ENCODE measurements at regions not wholly inside any gene's neighbourhood (a gene's known extent, or its start where the extent isn't known, plus 50 kb on each side); places are given as distances from the start of the nearest gene placed in this dataset.

DNA sequence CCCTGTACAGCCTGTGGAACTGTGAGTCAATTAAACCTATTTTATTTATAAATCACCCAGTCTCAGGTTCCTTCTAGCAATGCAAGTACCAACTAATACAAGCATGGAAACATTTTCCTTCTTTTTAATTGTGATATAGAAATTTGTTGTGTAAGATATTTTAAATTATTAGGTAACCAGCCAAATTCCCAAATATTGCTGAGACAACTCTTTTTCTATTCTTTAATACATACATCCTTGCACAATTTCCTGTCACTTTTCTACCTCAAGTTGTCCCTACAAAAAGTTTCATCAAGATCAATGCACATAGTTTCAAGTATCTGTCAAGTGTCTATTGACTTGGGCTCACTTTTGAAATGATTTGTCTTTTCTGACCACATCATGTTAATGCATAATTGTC is 488.6 kb downstream of the ACTL7B start:
- TF ChIP-seq, protein P1, sequence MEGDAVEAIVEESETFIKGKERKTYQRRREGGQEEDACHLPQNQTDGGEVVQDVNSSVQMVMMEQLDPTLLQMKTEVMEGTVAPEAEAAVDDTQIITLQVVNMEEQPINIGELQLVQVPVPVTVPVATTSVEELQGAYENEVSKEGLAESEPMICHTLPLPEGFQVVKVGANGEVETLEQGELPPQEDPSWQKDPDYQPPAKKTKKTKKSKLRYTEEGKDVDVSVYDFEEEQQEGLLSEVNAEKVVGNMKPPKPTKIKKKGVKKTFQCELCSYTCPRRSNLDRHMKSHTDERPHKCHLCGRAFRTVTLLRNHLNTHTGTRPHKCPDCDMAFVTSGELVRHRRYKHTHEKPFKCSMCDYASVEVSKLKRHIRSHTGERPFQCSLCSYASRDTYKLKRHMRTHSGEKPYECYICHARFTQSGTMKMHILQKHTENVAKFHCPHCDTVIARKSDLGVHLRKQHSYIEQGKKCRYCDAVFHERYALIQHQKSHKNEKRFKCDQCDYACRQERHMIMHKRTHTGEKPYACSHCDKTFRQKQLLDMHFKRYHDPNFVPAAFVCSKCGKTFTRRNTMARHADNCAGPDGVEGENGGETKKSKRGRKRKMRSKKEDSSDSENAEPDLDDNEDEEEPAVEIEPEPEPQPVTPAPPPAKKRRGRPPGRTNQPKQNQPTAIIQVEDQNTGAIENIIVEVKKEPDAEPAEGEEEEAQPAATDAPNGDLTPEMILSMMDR (IDR thresholded peaks at IDR 0.05), result no peak
- no peak for TF ChIP-seq POLR2A (IDR thresholded peaks at IDR 0.05)

Data from right lobe of liver (tissue), 4 donors.